SK-N-SH (cell line): ENCODE measurements at regions not wholly inside any gene's neighbourhood (a gene's known extent, or its start where the extent isn't known, plus 50 kb on each side); places are given as distances from the start of the nearest gene placed in this dataset.

Experiments used
- EZH2phosphoT487 ChIP-seq: fragments of 200-600 bp; sonication (generic); IDR thresholded peaks from 2 replicates; pipeline ENCODE4 v1.6.1; 2017; ENCODE audit warnings: low read depth, mixed run types, mild to moderate bottlenecking, antibody characterized with exemption, moderate library complexity, borderline replicate concordance
- GABPA ChIP-seq: IDR thresholded peaks from 2 replicates; pipeline ENCODE4 v1.4.0; 2012; ENCODE audit warnings: low read depth, mild to moderate bottlenecking
- POLR2AphosphoS5 ChIP-seq: IDR thresholded peaks from 2 replicates; pipeline ENCODE4 v1.6.1; 2012; ENCODE audit warnings: low read depth, low read length
- TEAD4 ChIP-seq: IDR thresholded peaks from 2 replicates; pipeline ENCODE4 v1.4.0; 2012; ENCODE audit warnings: mild to moderate bottlenecking, borderline replicate concordance; ENCODE audit not compliant: insufficient read depth
- TF ChIP-seq, protein P1 (sequence below): IDR thresholded peaks from 2 replicates; pipeline ENCODE4 v1.6.1; 2012; ENCODE audit warnings: mild to moderate bottlenecking, low read depth, low read length, moderate library complexity
- TF ChIP-seq, protein P2 (sequence below): fragments of 200-600 bp; sonication (generic); IDR thresholded peaks from 2 replicates; pipeline ENCODE4 v1.6.1; 2017; ENCODE audit warnings: antibody characterized with exemption, mild to moderate bottlenecking, moderate library complexity

- TF ChIP-seq EZH2phosphoT487 (no peak), POLR2AphosphoS5 (no peak), TEAD4 (no peak), GABPA (no peak)
- TF ChIP-seq, protein P1, sequence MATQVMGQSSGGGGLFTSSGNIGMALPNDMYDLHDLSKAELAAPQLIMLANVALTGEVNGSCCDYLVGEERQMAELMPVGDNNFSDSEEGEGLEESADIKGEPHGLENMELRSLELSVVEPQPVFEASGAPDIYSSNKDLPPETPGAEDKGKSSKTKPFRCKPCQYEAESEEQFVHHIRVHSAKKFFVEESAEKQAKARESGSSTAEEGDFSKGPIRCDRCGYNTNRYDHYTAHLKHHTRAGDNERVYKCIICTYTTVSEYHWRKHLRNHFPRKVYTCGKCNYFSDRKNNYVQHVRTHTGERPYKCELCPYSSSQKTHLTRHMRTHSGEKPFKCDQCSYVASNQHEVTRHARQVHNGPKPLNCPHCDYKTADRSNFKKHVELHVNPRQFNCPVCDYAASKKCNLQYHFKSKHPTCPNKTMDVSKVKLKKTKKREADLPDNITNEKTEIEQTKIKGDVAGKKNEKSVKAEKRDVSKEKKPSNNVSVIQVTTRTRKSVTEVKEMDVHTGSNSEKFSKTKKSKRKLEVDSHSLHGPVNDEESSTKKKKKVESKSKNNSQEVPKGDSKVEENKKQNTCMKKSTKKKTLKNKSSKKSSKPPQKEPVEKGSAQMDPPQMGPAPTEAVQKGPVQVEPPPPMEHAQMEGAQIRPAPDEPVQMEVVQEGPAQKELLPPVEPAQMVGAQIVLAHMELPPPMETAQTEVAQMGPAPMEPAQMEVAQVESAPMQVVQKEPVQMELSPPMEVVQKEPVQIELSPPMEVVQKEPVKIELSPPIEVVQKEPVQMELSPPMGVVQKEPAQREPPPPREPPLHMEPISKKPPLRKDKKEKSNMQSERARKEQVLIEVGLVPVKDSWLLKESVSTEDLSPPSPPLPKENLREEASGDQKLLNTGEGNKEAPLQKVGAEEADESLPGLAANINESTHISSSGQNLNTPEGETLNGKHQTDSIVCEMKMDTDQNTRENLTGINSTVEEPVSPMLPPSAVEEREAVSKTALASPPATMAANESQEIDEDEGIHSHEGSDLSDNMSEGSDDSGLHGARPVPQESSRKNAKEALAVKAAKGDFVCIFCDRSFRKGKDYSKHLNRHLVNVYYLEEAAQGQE = no peak
- TF ChIP-seq, protein P2, sequence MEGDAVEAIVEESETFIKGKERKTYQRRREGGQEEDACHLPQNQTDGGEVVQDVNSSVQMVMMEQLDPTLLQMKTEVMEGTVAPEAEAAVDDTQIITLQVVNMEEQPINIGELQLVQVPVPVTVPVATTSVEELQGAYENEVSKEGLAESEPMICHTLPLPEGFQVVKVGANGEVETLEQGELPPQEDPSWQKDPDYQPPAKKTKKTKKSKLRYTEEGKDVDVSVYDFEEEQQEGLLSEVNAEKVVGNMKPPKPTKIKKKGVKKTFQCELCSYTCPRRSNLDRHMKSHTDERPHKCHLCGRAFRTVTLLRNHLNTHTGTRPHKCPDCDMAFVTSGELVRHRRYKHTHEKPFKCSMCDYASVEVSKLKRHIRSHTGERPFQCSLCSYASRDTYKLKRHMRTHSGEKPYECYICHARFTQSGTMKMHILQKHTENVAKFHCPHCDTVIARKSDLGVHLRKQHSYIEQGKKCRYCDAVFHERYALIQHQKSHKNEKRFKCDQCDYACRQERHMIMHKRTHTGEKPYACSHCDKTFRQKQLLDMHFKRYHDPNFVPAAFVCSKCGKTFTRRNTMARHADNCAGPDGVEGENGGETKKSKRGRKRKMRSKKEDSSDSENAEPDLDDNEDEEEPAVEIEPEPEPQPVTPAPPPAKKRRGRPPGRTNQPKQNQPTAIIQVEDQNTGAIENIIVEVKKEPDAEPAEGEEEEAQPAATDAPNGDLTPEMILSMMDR = no peak
These were observed 132.1 kb downstream of the PLPPR4 start for GRCh38 chr1:99396389-99396788.
